ENCODE measurements at regions not wholly inside any gene's neighbourhood (a gene's known extent, or its start where the extent isn't known, plus 50 kb on each side); places are given as distances from the start of the nearest gene placed in this dataset.

DNA sequence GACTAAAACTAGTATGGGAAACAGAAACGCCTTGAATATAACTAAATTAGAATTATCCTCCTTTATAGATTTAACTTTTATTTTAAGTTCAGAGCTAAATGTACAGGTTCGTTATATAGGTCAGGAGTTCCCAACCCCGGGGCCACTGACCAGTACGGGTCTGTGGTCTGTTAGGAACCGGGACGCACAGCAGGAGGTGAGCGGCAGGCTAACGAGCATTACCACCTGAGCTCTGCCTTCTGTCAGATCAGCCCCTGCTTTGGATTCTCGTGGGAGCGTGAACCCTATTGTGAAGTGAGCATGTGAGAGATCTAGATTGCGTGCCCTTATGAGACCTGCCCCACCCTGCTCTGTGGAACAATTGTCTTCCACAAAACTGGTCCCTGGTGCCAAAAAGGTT is 51.0 kb downstream of the FAT4 start:
- Mint-ChIP-seq H3K4me3 (no peak overlapping the region), H3K9me3 (no peaks in the 10 kb centered on the region), H3K4me1 (no peaks in the 10 kb centered on the region), H3K27me3 (no peaks in the 10 kb centered on the region), H3K36me3 (ENCODE audit: low read depth) (no peaks in the 10 kb centered on the region), H3K27ac (no peak overlapping the region)
- no peak for ATAC-seq (replicated peaks)

DNA sequence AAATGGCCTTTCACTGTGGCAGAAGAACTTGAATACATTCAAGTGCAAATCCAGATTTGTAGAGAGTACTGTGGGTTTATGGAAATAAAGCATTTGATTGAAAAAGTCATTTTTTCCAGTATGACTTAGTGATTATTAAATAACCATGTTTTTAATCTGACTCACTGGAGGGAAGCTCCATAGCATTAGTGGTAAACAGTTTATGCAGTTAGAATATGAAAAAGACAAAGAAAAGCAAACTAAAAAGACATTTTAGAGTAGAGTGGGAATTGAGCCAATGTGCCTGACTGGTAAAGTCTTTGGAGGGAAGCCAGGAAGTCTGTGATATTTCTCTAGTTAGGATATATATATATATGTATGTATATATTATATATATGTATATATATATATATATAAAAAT is 53.4 kb downstream of the FAT4 start:
- H3K27me3 Mint-ChIP-seq: no peaks in the 10 kb centered on the region
- H3K9me3 Mint-ChIP-seq: no peaks in the 10 kb centered on the region
- no peak for ATAC-seq (replicated peaks)
- H3K4me3 Mint-ChIP-seq: no peak overlapping the region
- no peaks in the 10 kb centered on the region for H3K36me3 Mint-ChIP-seq (ENCODE audit: low read depth)
- no peak overlapping the region for H3K27ac Mint-ChIP-seq
- H3K4me1 Mint-ChIP-seq: no peaks in the 10 kb centered on the region

DNA sequence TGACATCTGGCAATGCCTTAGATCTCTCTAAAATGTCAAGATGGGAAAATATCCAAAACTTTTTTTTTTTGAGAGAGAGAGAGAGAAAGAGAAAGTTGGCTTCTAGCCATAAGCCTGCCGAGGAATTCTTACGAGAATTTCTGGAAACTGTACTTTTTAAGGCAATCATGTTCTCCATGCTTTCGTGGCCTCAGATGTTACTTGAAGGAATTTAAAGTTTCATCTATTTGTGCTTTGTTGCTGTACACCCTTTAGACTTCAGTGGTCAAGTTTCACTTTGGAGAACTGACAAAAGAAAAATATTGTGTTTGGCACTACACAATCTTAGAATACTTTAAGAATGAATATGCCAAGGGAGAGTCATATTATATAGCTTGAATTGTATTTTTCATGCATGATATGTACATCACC is 53.9 kb downstream of the FAT4 start:
- no peaks in the 10 kb centered on the region for H3K36me3 Mint-ChIP-seq (ENCODE audit: low read depth)
- H3K27ac Mint-ChIP-seq: no peak overlapping the region
- no peak overlapping the region for H3K4me3 Mint-ChIP-seq
- ATAC-seq (replicated peaks): no peak
- H3K4me1 Mint-ChIP-seq: no peaks in the 10 kb centered on the region
- H3K9me3 Mint-ChIP-seq: no peaks in the 10 kb centered on the region
- no peaks in the 10 kb centered on the region for H3K27me3 Mint-ChIP-seq

DNA sequence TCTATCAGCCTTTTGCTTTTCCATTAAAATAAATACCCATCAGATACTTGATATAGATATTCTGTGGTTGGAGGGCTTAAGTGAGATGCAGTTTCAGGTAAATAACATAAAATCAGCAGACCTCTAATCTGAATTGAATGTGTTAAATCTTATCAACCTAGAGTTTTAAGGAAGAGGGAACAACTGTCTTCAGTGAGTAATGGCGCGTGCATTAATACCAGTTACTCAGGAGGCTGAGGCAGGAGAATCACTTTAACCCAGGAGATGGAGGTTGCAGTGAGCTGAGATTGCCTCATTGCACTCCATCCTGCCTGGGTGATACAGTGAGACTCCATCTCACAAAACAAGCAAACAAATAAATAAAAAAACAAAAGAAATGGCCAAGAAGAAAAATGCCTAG is 54.3 kb downstream of the FAT4 start:
- H3K9me3 Mint-ChIP-seq: no peaks in the 10 kb centered on the region
- no peak overlapping the region for H3K4me3 Mint-ChIP-seq
- no peak overlapping the region for H3K27ac Mint-ChIP-seq
- no peaks in the 10 kb centered on the region for H3K27me3 Mint-ChIP-seq
- H3K4me1 Mint-ChIP-seq: no peaks in the 10 kb centered on the region
- no peaks in the 10 kb centered on the region for H3K36me3 Mint-ChIP-seq (ENCODE audit: low read depth)
- no peak for ATAC-seq (replicated peaks)

DNA sequence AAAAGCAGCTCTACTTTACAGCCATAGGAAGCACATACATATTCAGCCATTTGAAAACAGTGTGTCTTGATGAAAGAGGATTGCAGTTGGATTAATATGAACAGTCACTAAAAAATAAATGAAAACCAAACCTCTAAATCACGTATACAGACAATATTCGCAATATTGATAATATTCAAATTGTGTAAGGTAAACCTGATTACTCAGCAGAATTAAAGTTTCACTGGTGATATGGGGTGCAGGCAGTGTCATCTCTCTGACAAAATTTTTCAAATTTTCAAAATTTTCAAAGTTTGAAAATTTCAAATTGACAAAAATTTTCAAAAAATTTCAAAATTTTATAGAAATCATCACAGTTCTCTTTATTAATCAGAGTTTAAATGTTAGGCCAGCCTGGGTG is 55.7 kb downstream of the FAT4 start:
- H3K27me3 Mint-ChIP-seq: no peaks in the 10 kb centered on the region
- H3K27ac Mint-ChIP-seq: no peak overlapping the region
- H3K4me3 Mint-ChIP-seq: no peak overlapping the region
- H3K4me1 Mint-ChIP-seq: no peaks in the 10 kb centered on the region
- ATAC-seq (replicated peaks): no peak
- no peaks in the 10 kb centered on the region for H3K9me3 Mint-ChIP-seq
- H3K36me3 Mint-ChIP-seq (ENCODE audit: low read depth): no peaks in the 10 kb centered on the region

GRCh38 chr4:125382995-125383394 is 68.2 kb downstream of the FAT4 start:
- H3K27me3 Mint-ChIP-seq: no peaks in the 10 kb centered on the region

GRCh38 chr4:125387770-125388169 is 73.0 kb downstream of the FAT4 start:
- no peaks in the 10 kb centered on the region for H3K4me1 Mint-ChIP-seq
- H3K27ac Mint-ChIP-seq: no peak overlapping the region
- ATAC-seq (replicated peaks): no peak

More at GRCh38 chr4:125382995-125383394, 68.2 kb downstream of the FAT4 start:
- H3K9me3 Mint-ChIP-seq: no peaks in the 10 kb centered on the region
- no peaks in the 10 kb centered on the region for H3K4me1 Mint-ChIP-seq
- H3K36me3 Mint-ChIP-seq (ENCODE audit: low read depth): no peaks in the 10 kb centered on the region
- no peak overlapping the region for H3K4me3 Mint-ChIP-seq
- no peak overlapping the region for H3K27ac Mint-ChIP-seq
- no peak for ATAC-seq (replicated peaks)

DNA sequence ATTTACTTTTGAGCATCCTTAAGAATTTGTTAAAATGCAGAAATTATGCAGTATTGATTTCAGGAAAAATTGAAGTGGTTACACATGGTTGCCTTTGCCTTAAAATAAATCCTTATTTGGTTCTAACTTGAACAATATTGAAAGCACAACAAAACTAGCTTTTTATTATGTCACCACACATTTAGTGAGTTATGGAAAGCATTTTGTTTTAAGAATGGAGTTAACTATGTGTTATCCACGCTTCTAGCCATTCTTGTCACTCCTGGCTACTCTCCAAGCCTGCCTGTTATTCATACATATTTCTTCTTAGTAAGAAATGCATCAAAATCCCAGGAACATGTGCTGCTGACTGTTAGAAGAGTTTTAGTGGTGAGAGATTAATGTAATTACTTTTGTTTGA is 73.9 kb downstream of the FAT4 start:
- no peak for ATAC-seq (replicated peaks)
- H3K4me3 Mint-ChIP-seq: no peak overlapping the region
- H3K4me1 Mint-ChIP-seq: no peaks in the 10 kb centered on the region
- no peak overlapping the region for H3K27ac Mint-ChIP-seq
- H3K27me3 Mint-ChIP-seq: no peaks in the 10 kb centered on the region
- H3K9me3 Mint-ChIP-seq: no peaks in the 10 kb centered on the region
- no peaks in the 10 kb centered on the region for H3K36me3 Mint-ChIP-seq (ENCODE audit: low read depth)

More at GRCh38 chr4:125387770-125388169, 73.0 kb downstream of the FAT4 start:
- Mint-ChIP-seq H3K4me3 (no peak overlapping the region), H3K27me3 (no peaks in the 10 kb centered on the region), H3K9me3 (no peaks in the 10 kb centered on the region), H3K36me3 (ENCODE audit: low read depth) (no peaks in the 10 kb centered on the region)

DNA sequence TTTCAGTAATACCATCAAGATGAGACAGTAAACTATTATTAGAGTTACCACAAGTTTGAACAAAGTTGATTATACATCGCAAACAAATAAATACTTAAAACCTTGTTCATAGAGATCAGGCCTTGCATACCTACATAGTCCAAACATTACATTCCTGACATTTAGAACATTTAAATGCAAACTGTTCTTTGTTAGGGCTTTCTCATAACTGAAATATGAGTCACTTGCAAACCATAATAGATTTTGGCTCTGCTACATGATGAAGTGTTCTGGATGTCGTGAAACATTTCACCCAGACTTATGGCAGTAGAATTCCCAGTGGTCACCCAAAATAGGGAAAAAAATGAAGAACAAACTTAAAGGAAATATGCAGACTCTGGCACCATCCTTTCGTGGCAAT is 75.0 kb downstream of the FAT4 start:
- no peak for ATAC-seq (replicated peaks)
- Mint-ChIP-seq H3K27me3 (no peaks in the 10 kb centered on the region), H3K4me1 (no peaks in the 10 kb centered on the region), H3K27ac (no peak overlapping the region), H3K36me3 (ENCODE audit: low read depth) (no peaks in the 10 kb centered on the region), H3K4me3 (no peak overlapping the region), H3K9me3 (no peaks in the 10 kb centered on the region)

DNA sequence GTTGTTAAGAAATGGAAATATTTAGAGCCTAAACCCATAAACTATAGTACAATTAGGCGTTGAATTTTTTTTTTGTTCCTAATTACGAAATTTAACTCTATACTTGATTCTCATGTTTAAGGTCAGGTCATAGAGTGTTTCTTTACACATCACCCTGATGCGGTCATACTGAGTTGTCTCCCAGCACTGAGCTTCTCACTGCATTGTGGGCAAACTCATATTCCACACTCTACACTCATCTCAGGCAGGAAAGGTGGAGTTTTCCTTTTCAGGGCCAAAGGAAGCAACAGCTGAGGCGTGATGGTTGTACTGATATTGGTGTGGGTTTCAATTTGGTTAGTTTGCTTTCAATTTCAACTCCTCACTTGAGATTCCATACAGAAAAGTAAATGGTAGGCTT is 75.4 kb downstream of the FAT4 start:
- Mint-ChIP-seq H3K27ac (no peak overlapping the region), H3K9me3 (no peaks in the 10 kb centered on the region), H3K4me3 (no peak overlapping the region), H3K4me1 (no peaks in the 10 kb centered on the region), H3K27me3 (no peaks in the 10 kb centered on the region), H3K36me3 (ENCODE audit: low read depth) (no peaks in the 10 kb centered on the region)
- ATAC-seq (replicated peaks): no peak

- H3K4me3 Mint-ChIP-seq: no peak overlapping the region
- H3K36me3 Mint-ChIP-seq (ENCODE audit: low read depth): no peaks in the 10 kb centered on the region
- H3K27me3 Mint-ChIP-seq: no peaks in the 10 kb centered on the region
- ATAC-seq (replicated peaks): no peak
- H3K27ac Mint-ChIP-seq: no peak overlapping the region
- H3K4me1 Mint-ChIP-seq: no peaks in the 10 kb centered on the region
- no peaks in the 10 kb centered on the region for H3K9me3 Mint-ChIP-seq
Measured at GRCh38 chr4:125390727-125391126, 76.0 kb downstream of the FAT4 start.

DNA sequence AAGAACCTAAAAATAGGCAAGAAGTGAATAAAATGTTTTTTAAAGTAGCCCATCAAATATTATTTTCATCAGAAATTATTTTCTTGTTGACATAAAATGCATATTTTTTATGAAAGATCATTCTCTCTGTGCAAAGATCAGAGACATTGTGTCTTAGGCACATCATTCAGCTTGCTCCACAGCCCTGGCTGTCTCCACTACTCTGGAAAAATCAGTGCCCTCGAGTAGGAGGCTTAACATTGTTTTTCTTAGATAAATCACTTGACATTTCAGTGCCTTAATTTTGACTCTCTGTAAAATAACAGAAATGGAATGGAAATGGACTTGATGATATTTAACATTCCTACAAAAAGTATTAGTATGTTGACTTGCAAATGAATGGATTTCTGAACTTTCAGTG is 77.9 kb downstream of the FAT4 start:
- H3K4me1 Mint-ChIP-seq: no peaks in the 10 kb centered on the region
- H3K27ac Mint-ChIP-seq: no peak overlapping the region
- H3K27me3 Mint-ChIP-seq: no peaks in the 10 kb centered on the region
- no peak overlapping the region for H3K4me3 Mint-ChIP-seq
- no peaks in the 10 kb centered on the region for H3K9me3 Mint-ChIP-seq
- ATAC-seq (replicated peaks): no peak
- H3K36me3 Mint-ChIP-seq (ENCODE audit: low read depth): no peaks in the 10 kb centered on the region

- H3K4me1 Mint-ChIP-seq: no peaks in the 10 kb centered on the region
- ATAC-seq (replicated peaks): no peak
- no peak overlapping the region for H3K4me3 Mint-ChIP-seq
- no peaks in the 10 kb centered on the region for H3K9me3 Mint-ChIP-seq
- H3K27ac Mint-ChIP-seq: no peak overlapping the region
- no peaks in the 10 kb centered on the region for H3K36me3 Mint-ChIP-seq (ENCODE audit: low read depth)
- no peaks in the 10 kb centered on the region for H3K27me3 Mint-ChIP-seq
Measured at GRCh38 chr4:125393825-125394224, 79.1 kb downstream of the FAT4 start.

DNA sequence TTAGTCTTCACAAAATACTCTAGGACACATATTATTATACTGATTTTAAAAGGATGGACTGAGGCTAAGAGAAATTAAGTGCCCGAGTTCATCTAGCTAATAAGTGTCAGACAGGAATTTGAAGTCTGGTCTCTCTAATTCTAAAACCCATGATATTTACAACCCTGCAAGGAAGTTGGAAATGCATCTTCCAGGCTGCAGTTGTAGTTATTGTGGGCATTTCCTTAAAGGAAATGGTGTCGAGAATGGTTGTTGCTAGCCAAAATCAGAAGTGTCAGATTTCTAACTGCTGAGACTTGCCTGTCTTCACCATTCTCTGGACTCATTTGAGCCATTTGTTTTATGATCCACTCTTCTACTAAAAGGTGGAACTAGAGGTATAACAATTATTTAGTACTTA is 82.5 kb downstream of the FAT4 start:
- H3K4me1 Mint-ChIP-seq: no peaks in the 10 kb centered on the region
- ATAC-seq (replicated peaks): no peak
- no peaks in the 10 kb centered on the region for H3K9me3 Mint-ChIP-seq
- H3K36me3 Mint-ChIP-seq (ENCODE audit: low read depth): no peaks in the 10 kb centered on the region
- H3K27me3 Mint-ChIP-seq: no peaks in the 10 kb centered on the region
- H3K4me3 Mint-ChIP-seq: no peak overlapping the region
- no peak overlapping the region for H3K27ac Mint-ChIP-seq

DNA sequence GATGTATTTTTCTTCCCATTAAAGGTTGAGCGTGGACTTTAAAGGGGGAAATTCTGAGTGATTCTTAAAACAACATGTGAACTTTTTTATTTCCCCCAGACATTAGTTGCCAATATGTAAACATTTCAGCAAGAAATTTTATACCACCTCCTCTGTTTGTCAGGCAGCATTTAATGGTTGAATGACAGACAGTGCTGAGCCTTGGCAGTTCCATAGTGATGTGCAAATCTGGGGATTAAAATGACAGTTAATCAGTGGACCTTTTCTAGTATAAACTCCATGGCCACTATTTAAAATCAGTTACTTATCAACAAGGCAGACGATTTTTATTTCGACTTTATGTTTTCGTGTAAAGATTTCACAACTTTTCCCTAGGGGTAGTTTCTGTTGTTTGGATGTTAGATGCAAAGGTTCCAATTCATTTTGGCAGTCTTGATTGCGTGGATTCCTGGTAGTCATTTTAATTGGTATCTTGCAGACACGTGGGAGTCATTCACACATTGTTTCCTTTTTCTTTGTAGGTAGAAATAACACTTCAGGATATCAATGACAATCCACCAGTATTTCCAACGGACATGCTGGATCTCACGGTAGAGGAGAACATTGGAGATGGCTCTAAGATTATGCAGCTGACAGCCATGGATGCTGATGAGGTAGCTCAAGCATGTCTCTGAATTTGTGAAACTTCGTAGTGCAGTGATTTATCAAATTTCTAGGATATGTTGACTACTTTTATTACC is 83.7 kb downstream of the FAT4 start:
- Mint-ChIP-seq H3K36me3 (ENCODE audit: low read depth) (no peaks in the 10 kb centered on the region), H3K4me1 (no peaks in the 10 kb centered on the region), H3K27ac (no peak overlapping the region), H3K9me3 (peaks cover 3% of the 10 kb centered on the region), H3K4me3 (no peak overlapping the region), H3K27me3 (no peaks in the 10 kb centered on the region)
- ATAC-seq (replicated peaks): no peak

DNA sequence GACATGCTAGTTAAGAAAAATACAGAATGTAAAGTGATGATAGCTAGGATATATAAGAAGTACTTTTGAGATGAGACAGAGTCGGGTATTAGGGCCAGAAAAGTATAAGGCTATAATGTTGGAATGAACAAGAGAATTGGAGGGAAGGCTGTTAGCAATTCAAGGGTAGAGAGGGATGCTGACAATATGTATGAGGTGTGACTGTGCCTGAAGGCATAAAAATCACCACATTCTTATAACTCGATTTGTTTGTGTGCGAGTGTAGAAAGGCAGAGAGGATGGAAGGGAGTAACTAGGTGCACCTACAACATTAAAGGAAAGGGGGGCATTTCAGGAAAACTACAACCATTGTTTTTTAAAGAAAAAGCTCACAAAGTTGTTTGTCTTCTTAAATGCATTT is 86.0 kb downstream of the FAT4 start:
- H3K36me3 Mint-ChIP-seq (ENCODE audit: low read depth): no peaks in the 10 kb centered on the region
- no peaks in the 10 kb centered on the region for H3K27me3 Mint-ChIP-seq
- no peak for ATAC-seq (replicated peaks)
- H3K9me3 Mint-ChIP-seq: peaks cover 4% of the 10 kb centered on the region
- no peak overlapping the region for H3K27ac Mint-ChIP-seq
- no peaks in the 10 kb centered on the region for H3K4me1 Mint-ChIP-seq
- H3K4me3 Mint-ChIP-seq: no peak overlapping the region
